ENCODE measurements at regions not wholly inside any gene's neighbourhood (a gene's known extent, or its start where the extent isn't known, plus 50 kb on each side); places are given as distances from the start of the nearest gene placed in this dataset.

DNA sequence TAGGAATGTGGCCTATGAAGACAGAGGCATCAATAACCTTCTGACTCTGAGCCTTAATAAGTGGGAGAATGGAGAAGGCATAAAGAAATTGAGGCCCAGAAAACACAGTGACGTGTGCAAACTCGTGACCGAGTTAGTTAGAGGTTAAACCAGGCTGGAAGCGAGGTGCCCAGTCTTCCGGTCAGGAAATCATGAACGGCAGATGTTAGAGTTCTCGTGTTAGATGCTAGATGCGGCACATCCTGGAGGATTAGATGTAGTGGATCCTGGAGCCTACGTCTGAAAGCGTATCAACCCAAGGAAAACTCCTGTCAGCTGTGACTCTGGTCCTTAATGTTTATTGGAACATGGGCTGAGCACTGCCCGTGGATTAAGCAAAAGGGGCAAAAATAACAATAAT lies 275.9 kb downstream of the TCF7L2 start:
- TF ChIP-seq NFRKB (IDR thresholded peaks at IDR 0.05) (no peak), FOXK2 (IDR thresholded peaks at IDR 0.05) (no peak), ELF4 (IDR thresholded peaks at IDR 0.05) (no peak), SP1 (IDR thresholded peaks at IDR 0.05) (no peak)

All from HEK293T (cell line).